OCI-LY3 (cell line): ENCODE measurements at regions not wholly inside any gene's neighbourhood (a gene's known extent, or its start where the extent isn't known, plus 50 kb on each side); places are given as distances from the start of the nearest gene placed in this dataset.

Experiments used
- H2AFZ ChIP-seq: fragments of 200-600, 300-600 bp; shearing (Covaris generic); 2 replicates; pipeline ENCODE4 v1.6.0; 2014; ENCODE audit warnings: antibody characterized with exemption, low read depth, low read length
- H3K27ac ChIP-seq: fragments of 200-600, 300-600 bp; sonication (generic); 2 replicates; pipeline ENCODE4 v1.5.1; 2014; ENCODE audit warnings: mild to moderate bottlenecking, low read length, moderate library complexity, mixed read lengths
- H3K27me3 ChIP-seq: fragments of 200-600, 300-600 bp; sonication (generic); 2 replicates; pipeline ENCODE4 v1.6.1; 2014; ENCODE audit warnings: low read depth, low read length, mixed read lengths
- H3K36me3 ChIP-seq: fragments of 200-600, 300-600 bp; sonication (generic); replicated peaks from 2 replicates; pipeline ENCODE3; 2014; ENCODE audit warnings: low read depth, low read length, mixed read lengths
- H3K4me1 ChIP-seq: fragments of 300-600, 200-600 bp; sonication (generic); 2 replicates; pipeline ENCODE4 v1.6.1; 2014; ENCODE audit warnings: low read length, mixed read lengths
- H3K4me2 ChIP-seq: fragments of 200-600, 300-600 bp; sonication (generic); 2 replicates; pipeline ENCODE4 v1.6.1; 2014; ENCODE audit warnings: low read length, mixed read lengths
- H3K4me3 ChIP-seq: fragments of 300-600, 200-600 bp; sonication (generic); 2 replicates; pipeline ENCODE4 v1.5.1; 2014; ENCODE audit warnings: antibody characterized with exemption, mild to moderate bottlenecking, low read length, moderate library complexity
- H3K79me2 ChIP-seq: fragments of 300-600, 200-600 bp; shearing (Covaris generic); 2 replicates; pipeline ENCODE4 v1.6.1; 2014; ENCODE audit warnings: mild to moderate bottlenecking, low read length, mixed read lengths
- H3K9ac ChIP-seq: fragments of 300-600, 200-600 bp; shearing (Covaris generic); 2 replicates; pipeline ENCODE4 v1.6.0; 2014; ENCODE audit warnings: mild to moderate bottlenecking, low read length, moderate library complexity
- H3K9me3 ChIP-seq: fragments of 200-600, 300-600 bp; shearing (Covaris generic); 2 replicates; pipeline ENCODE4 v1.6.1; 2014; ENCODE audit warnings: low read length, mixed read lengths; ENCODE audit not compliant: insufficient read depth
- H4K20me1 ChIP-seq: fragments of 200-600, 300-600 bp; sonication (generic); 2 replicates; pipeline ENCODE4 v1.6.1; 2016; ENCODE audit warnings: low read length, mixed read lengths; ENCODE audit not compliant: insufficient read depth
- CTCF ChIP-seq: fragments of 200-600, 300-600 bp; sonication (generic); IDR thresholded peaks from 2 replicates; pipeline ENCODE4 v1.5.1; 2014; ENCODE audit warnings: antibody characterized with exemption, low read length, low read depth
- EZH2phosphoT487 ChIP-seq: fragments of 200-600 bp; shearing (Covaris generic); IDR thresholded peaks from 2 replicates; pipeline ENCODE4 v1.6.1; 2018; ENCODE audit warnings: antibody characterized with exemption, mixed run types, low read depth

- Histone ChIP-seq H3K4me3 (no peak overlapping the region), H2AFZ (no peak overlapping the region)
Observed at GRCh38 chr2:62597323-62597722, 91.3 kb upstream of the TMEM17 start.

GRCh38 chr2:62596061-62596921 is 90.3 kb upstream of the TMEM17 start:
- TF ChIP-seq CTCF (no peak), EZH2phosphoT487 (no peak)
- Histone ChIP-seq H3K36me3 (no peaks in the 10 kb centered on the region), H3K9me3 (no peaks in the 10 kb centered on the region), H3K27ac (no peak overlapping the region), H3K4me2 (no peak overlapping the region), H3K4me1 (peaks cover 8% of the 10 kb centered on the region), H4K20me1 (no peaks in the 10 kb centered on the region), H2AFZ (no peak overlapping the region), H3K4me3 (no peak overlapping the region), H3K9ac (no peak overlapping the region), H3K27me3 (no peaks in the 10 kb centered on the region), H3K79me2 (no peaks in the 10 kb centered on the region)

More at GRCh38 chr2:62597323-62597722, 91.3 kb upstream of the TMEM17 start:
- TF ChIP-seq CTCF = no peak
- no peak for TF ChIP-seq EZH2phosphoT487
- H3K79me2 ChIP-seq = no peaks in the 10 kb centered on the region
- H3K36me3 ChIP-seq = no peaks in the 10 kb centered on the region
- H3K9ac ChIP-seq = no peak overlapping the region
- H3K4me1 ChIP-seq = peaks cover 8% of the 10 kb centered on the region
- H4K20me1 ChIP-seq = no peaks in the 10 kb centered on the region
- H3K27me3 ChIP-seq = no peaks in the 10 kb centered on the region
- H3K27ac ChIP-seq = no peak overlapping the region
- no peaks in the 10 kb centered on the region for H3K9me3 ChIP-seq
- no peak overlapping the region for H3K4me2 ChIP-seq

- no peak overlapping the region for H3K9ac ChIP-seq
- H3K4me1 ChIP-seq = peaks cover 8% of the 10 kb centered on the region
- no peak overlapping the region for H2AFZ ChIP-seq
- no peak overlapping the region for H3K27ac ChIP-seq
- H3K9me3 ChIP-seq = no peaks in the 10 kb centered on the region
- H4K20me1 ChIP-seq = no peaks in the 10 kb centered on the region
- no peaks in the 10 kb centered on the region for H3K27me3 ChIP-seq
- no peaks in the 10 kb centered on the region for H3K36me3 ChIP-seq
- H3K79me2 ChIP-seq = no peaks in the 10 kb centered on the region
- no peak overlapping the region for H3K4me3 ChIP-seq
- TF ChIP-seq EZH2phosphoT487 (no peak), CTCF (no peak)
- no peak overlapping the region for H3K4me2 ChIP-seq
Observed at GRCh38 chr2:62595474-62595873, 89.5 kb upstream of the TMEM17 start.

GRCh38 chr2:62593825-62594224 is 87.8 kb upstream of the TMEM17 start:
- Histone ChIP-seq H3K9me3 (no peaks in the 10 kb centered on the region), H3K9ac (no peak overlapping the region), H3K27ac (no peak overlapping the region), H2AFZ (no peak overlapping the region), H3K4me3 (no peak overlapping the region), H3K27me3 (no peaks in the 10 kb centered on the region), H3K4me2 (no peak overlapping the region), H3K4me1 (peaks cover 6% of the 10 kb centered on the region), H4K20me1 (no peaks in the 10 kb centered on the region), H3K36me3 (no peaks in the 10 kb centered on the region), H3K79me2 (no peaks in the 10 kb centered on the region)
- TF ChIP-seq EZH2phosphoT487 (no peak), CTCF (no peak)
